Stomach (tissue), 4 donors: ENCODE measurements at regions not wholly inside any gene's neighbourhood (a gene's known extent, or its start where the extent isn't known, plus 50 kb on each side); places are given as distances from the start of the nearest gene placed in this dataset.
"Not testable (repeated sequence)": the region's sequence is repeated elsewhere in the genome, so short reads cannot be mapped to it uniquely, and the experiment has no call there.

ENCODE experiments used
- CTCF ChIP-seq, 7 experiments: fragments of 450-650 bp in 4 of 7; fragments of 200-600 bp in 3 of 7; sonication (generic) in 3 of 7; IDR thresholded peaks; one replicate each; pipeline ENCODE4 v1.5.1; 2016 to 2019; ENCODE audit warnings: antibody characterized with exemption in 7 of 7, control low read depth in 2 of 7, mild to moderate bottlenecking in 1 of 7
- POLR2A ChIP-seq, 4 donors: fragments of 450-650 bp; IDR thresholded peaks; one replicate each; pipeline ENCODE4 v1.6.1; 2016; ENCODE audit warnings: antibody characterized with exemption in 4 of 4, control low read depth in 2 of 4, mild to moderate bottlenecking in 1 of 4, moderate library complexity in 1 of 4

DNA sequence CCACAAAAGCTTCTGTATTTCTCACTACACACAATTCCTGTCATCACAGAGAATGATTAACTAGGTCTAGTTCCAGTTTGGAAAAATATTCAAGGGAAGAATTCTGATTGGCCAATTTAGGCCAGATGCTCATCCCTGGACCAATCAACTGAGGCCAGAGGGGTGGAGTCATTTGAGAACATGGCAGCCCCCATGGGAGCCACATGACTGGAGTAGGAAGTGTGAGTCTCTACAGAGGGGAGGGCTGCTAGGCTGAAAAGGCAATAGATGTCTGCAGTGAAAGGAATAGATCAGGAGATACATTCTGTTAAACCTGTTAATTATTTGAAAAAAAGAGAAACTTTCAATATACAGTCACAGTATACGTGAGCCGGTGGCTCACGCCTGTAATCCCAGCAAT, 125.2 kb downstream of the UNC93B1 start:
- TF ChIP-seq POLR2A, CTCF (IDR thresholded peaks at IDR 0.05): not testable (repeated sequence)
